ENCODE measurements at regions not wholly inside any gene's neighbourhood (a gene's known extent, or its start where the extent isn't known, plus 50 kb on each side); places are given as distances from the start of the nearest gene placed in this dataset.

DNA sequence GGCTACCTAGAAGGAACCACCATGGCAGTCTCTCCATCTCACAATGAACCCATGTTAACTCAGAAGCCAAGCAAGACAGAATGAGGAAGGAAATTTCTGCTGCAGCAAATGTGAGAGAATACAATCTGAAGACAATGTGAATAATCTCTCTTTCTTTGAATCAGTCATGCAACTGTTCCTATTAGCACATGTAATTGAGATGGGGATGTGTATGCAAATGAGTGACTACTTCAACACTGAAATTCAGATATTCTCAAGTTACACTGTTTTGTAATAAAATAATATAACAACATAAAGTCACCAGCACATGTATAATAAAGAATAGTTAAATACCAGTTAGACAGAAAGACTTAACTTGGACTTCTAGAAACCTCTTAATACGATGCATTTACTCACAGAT is 1200.6 kb upstream of the PIK3C3 start:
- Histone ChIP-seq H3K36me3 (ENCODE audit: low read depth, missing control alignments) (no peaks in the 10 kb centered on the region), H3K4me1 (no peaks in the 10 kb centered on the region), H3K4me3 (no peak overlapping the region), H3K27ac (no peak overlapping the region), H3K27me3 (no peaks in the 10 kb centered on the region), H3K9me3 (no peaks in the 10 kb centered on the region)
- DNase-seq: no peak
- intact Hi-C loops (cut with DNase I; ENCODE audit: low total_unique reads): no loop called here
- 61 to 67% methylated on average over 1 of the region's 1 CpG for WGBS, 2 donors
- no peak for TF ChIP-seq POLR2A (IDR thresholded peaks at IDR 0.05)
- TF ChIP-seq, protein P1, sequence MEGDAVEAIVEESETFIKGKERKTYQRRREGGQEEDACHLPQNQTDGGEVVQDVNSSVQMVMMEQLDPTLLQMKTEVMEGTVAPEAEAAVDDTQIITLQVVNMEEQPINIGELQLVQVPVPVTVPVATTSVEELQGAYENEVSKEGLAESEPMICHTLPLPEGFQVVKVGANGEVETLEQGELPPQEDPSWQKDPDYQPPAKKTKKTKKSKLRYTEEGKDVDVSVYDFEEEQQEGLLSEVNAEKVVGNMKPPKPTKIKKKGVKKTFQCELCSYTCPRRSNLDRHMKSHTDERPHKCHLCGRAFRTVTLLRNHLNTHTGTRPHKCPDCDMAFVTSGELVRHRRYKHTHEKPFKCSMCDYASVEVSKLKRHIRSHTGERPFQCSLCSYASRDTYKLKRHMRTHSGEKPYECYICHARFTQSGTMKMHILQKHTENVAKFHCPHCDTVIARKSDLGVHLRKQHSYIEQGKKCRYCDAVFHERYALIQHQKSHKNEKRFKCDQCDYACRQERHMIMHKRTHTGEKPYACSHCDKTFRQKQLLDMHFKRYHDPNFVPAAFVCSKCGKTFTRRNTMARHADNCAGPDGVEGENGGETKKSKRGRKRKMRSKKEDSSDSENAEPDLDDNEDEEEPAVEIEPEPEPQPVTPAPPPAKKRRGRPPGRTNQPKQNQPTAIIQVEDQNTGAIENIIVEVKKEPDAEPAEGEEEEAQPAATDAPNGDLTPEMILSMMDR (IDR thresholded peaks at IDR 0.05): no peak

DNA sequence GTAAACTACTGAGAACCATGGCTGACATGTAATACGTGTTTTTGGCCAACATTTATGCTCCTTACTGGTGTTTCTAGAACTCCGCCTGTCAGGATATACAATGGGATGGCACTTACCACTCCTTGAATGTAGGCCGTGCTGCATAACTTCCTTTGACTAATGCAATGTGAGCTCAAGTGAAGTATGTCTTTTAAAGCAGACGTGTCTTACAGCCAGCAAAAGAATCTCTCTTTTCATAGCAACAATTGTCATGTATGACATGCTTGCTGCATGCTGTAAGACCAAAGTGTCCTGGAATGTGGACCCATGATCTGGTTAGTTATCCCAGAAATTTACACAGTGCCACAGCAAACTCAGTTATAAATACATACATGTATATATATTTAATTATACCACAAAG is 1202.7 kb upstream of the PIK3C3 start:
- intact Hi-C loops (cut with DNase I; ENCODE audit: low total_unique reads): no loop called here
- no peak overlapping the region for H3K27ac ChIP-seq
- H3K27me3 ChIP-seq: no peaks in the 10 kb centered on the region
- H3K4me3 ChIP-seq: no peak overlapping the region
- no peaks in the 10 kb centered on the region for H3K4me1 ChIP-seq
- H3K9me3 ChIP-seq: no peaks in the 10 kb centered on the region
- no peaks in the 10 kb centered on the region for H3K36me3 ChIP-seq (ENCODE audit: low read depth, missing control alignments)
- 74 to 84% methylated on average over 4 of the region's 4 CpGs for WGBS, 2 donors
- TF ChIP-seq, protein P1 (IDR thresholded peaks at IDR 0.05): no peak
- TF ChIP-seq POLR2A (IDR thresholded peaks at IDR 0.05): no peak
- DNase-seq: no peak

DNA sequence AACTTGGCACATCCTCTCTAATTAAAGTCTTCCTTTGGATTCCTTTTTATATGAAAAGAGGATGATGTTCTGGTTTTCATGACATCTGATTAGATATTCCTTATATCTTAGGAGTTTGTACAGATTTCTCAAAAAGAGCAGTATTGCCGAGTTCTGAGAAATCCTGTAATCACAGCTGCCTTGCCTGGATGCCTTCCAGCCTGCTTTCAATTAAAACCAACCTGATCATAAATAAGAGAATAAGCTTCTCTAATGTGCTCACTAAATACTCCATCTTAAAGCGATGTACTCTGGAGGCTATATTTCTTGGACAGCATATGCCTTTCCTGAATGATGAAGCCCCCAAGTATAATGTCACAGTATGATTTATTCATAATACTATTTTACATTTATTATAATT is 1203.8 kb upstream of the PIK3C3 start:
- H3K27me3 ChIP-seq: no peaks in the 10 kb centered on the region

DNA sequence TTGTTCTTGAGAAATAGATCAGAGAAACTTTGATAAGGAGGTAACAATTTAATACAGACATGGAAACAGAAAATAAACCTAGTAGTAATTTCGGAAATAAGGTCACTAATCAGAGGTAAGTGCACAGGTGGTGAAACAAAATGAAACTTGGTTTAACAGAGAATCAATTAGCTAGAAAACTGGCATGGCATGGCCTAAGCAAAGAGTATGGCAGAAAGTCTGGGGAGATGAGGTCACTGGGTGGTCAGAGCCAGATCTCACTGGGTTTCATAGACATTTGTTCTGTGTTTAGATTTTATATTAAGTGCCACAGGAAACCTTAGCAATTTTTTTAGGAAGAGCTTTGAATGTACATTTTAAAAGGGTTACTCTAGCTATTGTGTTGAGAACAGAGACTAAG is 1216.0 kb upstream of the PIK3C3 start:
- Histone ChIP-seq H3K27me3 (no peaks in the 10 kb centered on the region), H3K4me3 (no peak overlapping the region), H3K36me3 (ENCODE audit: low read depth, missing control alignments) (no peaks in the 10 kb centered on the region), H3K9me3 (no peaks in the 10 kb centered on the region), H3K4me1 (no peaks in the 10 kb centered on the region), H3K27ac (no peak overlapping the region)
- 81% methylated on average over 1 of the region's 1 CpG for WGBS, 2 donors
- DNase-seq: no peak
- intact Hi-C loops (cut with DNase I; ENCODE audit: low total_unique reads): no loop called here
- TF ChIP-seq POLR2A (IDR thresholded peaks at IDR 0.05): no peak
- TF ChIP-seq, protein P1 (IDR thresholded peaks at IDR 0.05): no peak

More for the DNA sequence above, 1203.8 kb upstream of the PIK3C3 start:
- no peaks in the 10 kb centered on the region for H3K4me1 ChIP-seq
- no peak overlapping the region for H3K27ac ChIP-seq
- WGBS, 2 donors: 58% methylated on average over 2 of the region's 2 CpGs
- no peak for TF ChIP-seq POLR2A (IDR thresholded peaks at IDR 0.05)
- TF ChIP-seq, protein P1 (IDR thresholded peaks at IDR 0.05): no peak
- no peak for DNase-seq
- H3K4me3 ChIP-seq: no peak overlapping the region
- H3K36me3 ChIP-seq (ENCODE audit: low read depth, missing control alignments): no peaks in the 10 kb centered on the region
- intact Hi-C loops (cut with DNase I; ENCODE audit: low total_unique reads): no loop called here
- no peaks in the 10 kb centered on the region for H3K9me3 ChIP-seq

DNA sequence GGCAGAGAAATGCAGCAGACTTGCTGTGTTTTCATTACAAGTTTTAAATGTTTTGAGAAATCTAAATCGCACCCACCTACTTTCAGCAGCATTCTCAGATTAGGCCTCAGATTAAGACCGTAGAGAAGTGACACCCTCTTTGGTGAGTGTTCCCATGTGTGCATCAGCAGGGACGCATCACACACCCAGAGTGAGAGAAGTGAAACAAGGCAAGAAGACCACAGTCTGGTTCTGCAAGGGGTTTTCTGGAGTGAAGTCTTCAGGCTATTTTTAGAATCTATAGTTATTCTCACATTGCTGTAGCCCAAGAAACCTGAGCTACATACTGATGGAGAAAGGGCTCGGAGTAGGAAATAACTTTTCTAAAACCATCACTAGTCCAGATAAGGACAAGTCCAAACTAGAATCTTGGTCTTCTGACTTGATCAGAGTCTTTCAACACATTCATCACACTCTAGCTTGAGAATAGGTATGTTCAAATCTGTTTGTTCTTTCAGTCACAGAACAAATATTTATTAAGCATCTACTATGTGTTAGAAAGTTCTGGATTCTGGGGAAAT is 1216.6 kb upstream of the PIK3C3 start:
- 82 to 85% methylated on average over 4 of the region's 4 CpGs for WGBS, 2 donors
- TF ChIP-seq POLR2A (IDR thresholded peaks at IDR 0.05): no peak
- TF ChIP-seq, protein P1 (IDR thresholded peaks at IDR 0.05): no peak
- intact Hi-C loops (cut with DNase I; ENCODE audit: low total_unique reads): no loop called here

More for the DNA sequence above, 1216.6 kb upstream of the PIK3C3 start:
- Histone ChIP-seq H3K4me1 (no peaks in the 10 kb centered on the region), H3K36me3 (ENCODE audit: low read depth, missing control alignments) (no peaks in the 10 kb centered on the region), H3K4me3 (no peak overlapping the region), H3K9me3 (no peaks in the 10 kb centered on the region), H3K27ac (no peak overlapping the region), H3K27me3 (no peaks in the 10 kb centered on the region)
- DNase-seq: no peak

Measured in testis (tissue), 2 donors.